ENCODE measurements at regions not wholly inside any gene's neighbourhood (a gene's known extent, or its start where the extent isn't known, plus 50 kb on each side); places are given as distances from the start of the nearest gene placed in this dataset.

- Histone ChIP-seq H3K9me3 (ENCODE audit: control extremely low read depth in 1 of 3, control insufficient read depth in 2 of 3, insufficient read depth in 1 of 3, low read length in 2 of 3) (peaks cover 0 to 20% (median 0%) of the 10 kb centered on the region in 3 donors), H3K4me2 (replicated peaks; ENCODE audit: low read depth, low read length, poor library complexity, severe bottlenecking) (no peak overlapping the region), H2AFZ (ENCODE audit: insufficient read depth, low read depth, low read length, poor library complexity, severe bottlenecking) (no peak overlapping the region), H3K9ac (ENCODE audit: low read length) (no peak overlapping the region), H3K79me2 (ENCODE audit: control insufficient read depth, insufficient read depth, low read length) (no peaks in the 10 kb centered on the region), H3K4me3 (ENCODE audit: control extremely low read depth in 1 of 5, extremely low read depth in 1 of 5, insufficient read depth in 1 of 5, low read depth in 2 of 5, low read length in 4 of 5) (no peak overlapping the region), H3K27ac (ENCODE audit: low read length in 2 of 2) (no peak overlapping the region), H3K27me3 (replicated peaks in 1 of 4; ENCODE audit: control extremely low read depth in 1 of 4, control insufficient read depth in 3 of 4, insufficient read depth in 4 of 4, low read length in 3 of 4) (peaks cover 0 to 30% (median 8%) of the 10 kb centered on the region in 4 experiments), H4K20me1 (ENCODE audit: control insufficient read depth, insufficient read depth, low read length, poor library complexity, severe bottlenecking) (no peaks in the 10 kb centered on the region), H3K4me1 (ENCODE audit: control insufficient read depth in 2 of 2, insufficient read depth in 2 of 2, low read length in 2 of 2) (no peaks in the 10 kb centered on the region), H3K36me3 (replicated peaks in 1 of 2; ENCODE audit: control extremely low read depth in 1 of 2, control insufficient read depth in 1 of 2, extremely low read depth in 1 of 2, insufficient read depth in 2 of 2, low read length in 1 of 2) (no peaks in the 10 kb centered on the region)
- intact Hi-C loops (cut with micrococcal nuclease), result no loop called here
- H3K27me3 Mint-ChIP-seq, result peaks cover 47% of the 10 kb centered on the region
- H3K9me3 Mint-ChIP-seq (ENCODE audit: insufficient read depth), result peaks cover 7% of the 10 kb centered on the region
- TF ChIP-seq EZH2 (IDR thresholded peaks at IDR 0.05; ENCODE audit: borderline replicate concordance, insufficient read depth, low read depth, low read length, poor library complexity, severe bottlenecking), result no peak
- no peak for TF ChIP-seq CTCF (IDR thresholded peaks at IDR 0.05)
- H3K27ac Mint-ChIP-seq, result no peak overlapping the region
- ChIA-PET POLR2A (no interaction called here), CTCF (no interaction called here)
- WGBS (ENCODE audit: insufficient coverage), result 96% methylated on average over 4 of the region's 5 CpGs
- DNase-seq (no peak), ATAC-seq (ENCODE audit: low read depth) (no peak)
- no peaks in the 10 kb centered on the region for H3K4me1 Mint-ChIP-seq
- H3K4me3 Mint-ChIP-seq, result no peak overlapping the region
These were observed 93.3 kb downstream of the BARX1 start for GRCh38 chr9:93861736-93862358.

- ChIA-PET CTCF (no interaction called here), POLR2A (no interaction called here)
- Histone ChIP-seq H2AFZ (ENCODE audit: insufficient read depth, low read depth, low read length, poor library complexity, severe bottlenecking) (no peak overlapping the region), H3K27ac (ENCODE audit: low read length in 2 of 2) (no peak overlapping the region), H3K9ac (ENCODE audit: low read length) (no peak overlapping the region), H3K9me3 (ENCODE audit: control extremely low read depth in 1 of 3, control insufficient read depth in 2 of 3, insufficient read depth in 1 of 3, low read length in 2 of 3) (peaks cover 0 to 20% (median 0%) of the 10 kb centered on the region in 3 donors), H3K4me3 (ENCODE audit: control extremely low read depth in 1 of 5, extremely low read depth in 1 of 5, insufficient read depth in 1 of 5, low read depth in 2 of 5, low read length in 4 of 5) (no peak overlapping the region), H3K36me3 (replicated peaks in 1 of 2; ENCODE audit: control extremely low read depth in 1 of 2, control insufficient read depth in 1 of 2, extremely low read depth in 1 of 2, insufficient read depth in 2 of 2, low read length in 1 of 2) (no peaks in the 10 kb centered on the region), H4K20me1 (ENCODE audit: control insufficient read depth, insufficient read depth, low read length, poor library complexity, severe bottlenecking) (no peaks in the 10 kb centered on the region), H3K4me1 (ENCODE audit: control insufficient read depth in 2 of 2, insufficient read depth in 2 of 2, low read length in 2 of 2) (no peaks in the 10 kb centered on the region), H3K4me2 (replicated peaks; ENCODE audit: low read depth, low read length, poor library complexity, severe bottlenecking) (no peak overlapping the region), H3K27me3 (replicated peaks in 1 of 4; ENCODE audit: control extremely low read depth in 1 of 4, control insufficient read depth in 3 of 4, insufficient read depth in 4 of 4, low read length in 3 of 4) (peaks cover 0 to 30% (median 9%) of the 10 kb centered on the region in 4 experiments), H3K79me2 (ENCODE audit: control insufficient read depth, insufficient read depth, low read length) (no peaks in the 10 kb centered on the region)
- TF ChIP-seq CTCF (IDR thresholded peaks at IDR 0.05) (no peak), EZH2 (IDR thresholded peaks at IDR 0.05; ENCODE audit: borderline replicate concordance, insufficient read depth, low read depth, low read length, poor library complexity, severe bottlenecking) (no peak)
- ATAC-seq (ENCODE audit: low read depth) (no peak), DNase-seq (no peak)
- H3K9me3 Mint-ChIP-seq (ENCODE audit: insufficient read depth), result peaks cover 7% of the 10 kb centered on the region
- intact Hi-C loops (cut with micrococcal nuclease), result no loop called here
- WGBS (ENCODE audit: insufficient coverage), result 28% methylated on average over 50 of the region's 50 CpGs
- no peak overlapping the region for H3K4me3 Mint-ChIP-seq
- peaks cover 55% of the 10 kb centered on the region for H3K27me3 Mint-ChIP-seq
- no peak overlapping the region for H3K27ac Mint-ChIP-seq
- no peaks in the 10 kb centered on the region for H3K4me1 Mint-ChIP-seq
These were observed 94.2 kb downstream of the BARX1 start for GRCh38 chr9:93860694-93861658.

Data from B cell (primary cell).